ENCODE measurements at regions not wholly inside any gene's neighbourhood (a gene's known extent, or its start where the extent isn't known, plus 50 kb on each side); places are given as distances from the start of the nearest gene placed in this dataset.

Small RNAs in the stretch of these regions (small RNA-seq; reads per million reads assigned to genes)
- gene RN7SL82P, result 0 reads per million in 4 donors

All from esophagus squamous epithelium (tissue), 4 donors.